RWPE1 (cell line): ENCODE measurements at regions not wholly inside any gene's neighbourhood (a gene's known extent, or its start where the extent isn't known, plus 50 kb on each side); places are given as distances from the start of the nearest gene placed in this dataset.

Experiments used
- CTCF ChIA-PET: fragments of 350-600 bp; sonication (Branson Sonifier 250); formaldehyde crosslinking; extraction: SDS; loops from one replicate; lab custom pipeline; 2021; lab: Yijun Ruan, JAX
- POLR2A ChIA-PET: fragments of 400-600 bp; formaldehyde crosslinking; extraction: SDS; loops from one replicate; lab custom pipeline; 2020; ENCODE audit warnings: antibody characterized with exemption; ENCODE audit not compliant: low non-redundant PET; lab: Yijun Ruan, JAX
- DNase-seq: peaks from one replicate; pipeline ENCODE4 v3.0.0; 2012; ENCODE audit warnings: low spot score
- H3K27ac ChIP-seq: fragments of 450-650 bp; 2 replicates; pipeline ENCODE4 v1.5.1; 2017
- CTCF ChIP-seq: fragments of 450-650 bp; conservative IDR thresholded peaks from 2 replicates; pipeline ENCODE4 v1.5.1; 2017; ENCODE audit warnings: low read depth, mild to moderate bottlenecking

DNA sequence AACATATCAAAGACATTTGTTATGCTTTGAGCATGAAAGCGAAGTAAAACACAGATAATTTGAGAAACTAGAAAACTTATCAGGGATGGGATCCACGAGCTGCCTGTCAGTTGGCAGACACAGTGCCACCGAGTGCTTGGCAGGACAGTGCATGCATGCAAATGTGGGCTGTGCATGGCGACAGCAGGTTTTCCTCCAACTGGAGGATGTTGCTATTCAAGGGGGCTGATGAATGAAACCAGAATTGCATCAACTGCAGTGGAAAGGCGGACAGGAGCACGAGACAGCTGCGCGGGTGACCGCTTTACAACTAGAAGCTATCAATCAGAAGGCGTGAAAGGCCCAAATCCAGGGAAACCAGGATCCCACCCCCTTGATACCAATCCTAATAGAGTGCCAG lies 244.3 kb downstream of the NR2F2 start:
- no peak for DNase-seq
- TF ChIP-seq CTCF, result no peak
- H3K27ac ChIP-seq, result no peak overlapping the region
- ChIA-PET CTCF (no interaction called here), POLR2A (no interaction called here)

GRCh38 chr15:96576596-96576995 lies 246.1 kb downstream of the NR2F2 start:
- no peak for DNase-seq
- CTCF ChIA-PET, result no interaction called here
- POLR2A ChIA-PET, result no interaction called here
- no peak for TF ChIP-seq CTCF
- no peak overlapping the region for H3K27ac ChIP-seq

DNA sequence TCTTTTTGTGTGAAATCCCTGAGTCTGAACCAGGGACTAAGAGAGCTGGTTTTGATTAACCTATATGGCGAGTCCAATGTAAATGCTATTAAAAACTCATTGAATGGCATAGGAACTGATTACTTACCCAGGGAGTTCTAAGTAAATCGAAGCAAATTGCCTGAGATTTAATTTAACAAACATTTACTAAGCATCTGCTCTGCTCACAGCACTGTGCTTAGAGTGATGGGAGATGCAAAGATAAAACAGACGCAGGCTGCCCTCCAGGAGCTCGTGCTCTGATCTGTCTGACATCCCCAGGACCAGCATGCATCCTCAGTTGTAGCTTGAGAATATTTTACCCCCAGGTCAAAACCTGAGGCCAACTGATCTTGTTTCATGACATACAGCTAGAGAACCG lies 247.9 kb downstream of the NR2F2 start:
- ChIA-PET CTCF (no interaction called here), POLR2A (no interaction called here)
- DNase-seq, result no peak
- no peak overlapping the region for H3K27ac ChIP-seq
- TF ChIP-seq CTCF, result no peak

GRCh38 chr15:96581371-96581770 lies 250.9 kb downstream of the NR2F2 start:
- CTCF ChIA-PET, result no interaction called here
- TF ChIP-seq CTCF, result no peak
- DNase-seq, result no peak
- POLR2A ChIA-PET, result no interaction called here
- no peak overlapping the region for H3K27ac ChIP-seq

DNA sequence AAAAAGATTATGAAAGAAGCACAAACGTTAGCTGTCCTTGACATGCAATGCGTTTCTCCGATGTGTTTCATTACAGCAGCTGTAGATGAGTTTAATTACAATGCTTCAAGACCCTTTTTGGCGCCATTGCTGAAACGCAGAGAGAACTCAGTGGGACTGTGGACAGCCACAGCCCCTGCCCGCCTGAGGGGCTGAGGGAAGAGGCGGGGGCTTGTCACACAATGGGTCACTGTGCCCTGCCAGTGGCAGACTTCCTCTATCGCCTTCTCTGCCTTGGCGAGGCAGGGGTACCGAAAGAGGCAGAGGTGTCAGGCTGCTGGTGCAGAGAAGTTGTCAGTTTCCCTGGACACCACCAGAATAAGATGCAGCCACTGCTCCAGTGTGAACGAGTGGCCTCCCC lies 252.0 kb downstream of the NR2F2 start:
- ChIA-PET CTCF (no interaction called here), POLR2A (no interaction called here)
- H3K27ac ChIP-seq, result no peak overlapping the region
- TF ChIP-seq CTCF, result no peak
- no peak for DNase-seq

- ChIA-PET CTCF (interaction anchor here (1.0 kb wide), 1 partner anchor 1493 kb away, joined by 4 read pairs; no protein-coding TSS in a partner anchor), POLR2A (no interaction called here)
- no peak for DNase-seq
Observed at GRCh38 chr15:96583671-96584070, 253.2 kb downstream of the NR2F2 start.

More at GRCh38 chr15:96583671-96584070, 253.2 kb downstream of the NR2F2 start:
- H3K27ac ChIP-seq, result no peak overlapping the region
- TF ChIP-seq CTCF, result no peak
